OCI-LY1 (cell line): ENCODE measurements at regions not wholly inside any gene's neighbourhood (a gene's known extent, or its start where the extent isn't known, plus 50 kb on each side); places are given as distances from the start of the nearest gene placed in this dataset.

Experiments used
- H2AFZ ChIP-seq: fragments of 200-600 bp; sonication (generic), shearing (Covaris generic); 2 replicates; pipeline ENCODE4 v1.6.0; 2014; ENCODE audit warnings: antibody characterized with exemption, mild to moderate bottlenecking, low read length
- H3F3A ChIP-seq: fragments of 200-600 bp; sonication (generic), shearing (Covaris generic); 2 replicates; pipeline ENCODE4 v1.6.0; 2014; ENCODE audit warnings: mild to moderate bottlenecking, antibody characterized with exemption, low read length, moderate library complexity; ENCODE audit not compliant: insufficient read depth
- H3K27ac ChIP-seq: fragments of 200-600 bp; sonication (generic); 2 replicates; pipeline ENCODE4 v1.5.1; 2014; ENCODE audit warnings: low read length, mixed run types, mild to moderate bottlenecking, low read depth; ENCODE audit not compliant: poor library complexity, severe bottlenecking
- H3K27me3 ChIP-seq: fragments of 200-600 bp; sonication (generic); 2 replicates; pipeline ENCODE4 v1.6.0; 2014; ENCODE audit warnings: antibody characterized with exemption, mild to moderate bottlenecking, low read length, moderate library complexity; ENCODE audit not compliant: insufficient read depth
- H3K36me3 ChIP-seq: fragments of 200-600 bp; sonication (generic); 2 replicates; pipeline ENCODE4 v1.6.1; 2014; ENCODE audit warnings: mild to moderate bottlenecking, antibody characterized with exemption, low read length, moderate library complexity, mixed read lengths; ENCODE audit not compliant: insufficient read depth
- H3K4me1 ChIP-seq: fragments of 200-600 bp; sonication (generic); 2 replicates; pipeline ENCODE4 v1.5.1; 2014; ENCODE audit warnings: mild to moderate bottlenecking, low read length, moderate library complexity; ENCODE audit not compliant: insufficient read depth, severe bottlenecking
- H3K4me2 ChIP-seq: fragments of 200-600 bp; sonication (generic), shearing (Covaris generic); 2 replicates; pipeline ENCODE4 v1.6.1; 2014; ENCODE audit warnings: low read length
- H3K4me3 ChIP-seq: fragments of 200-600 bp; sonication (generic); 2 replicates; pipeline ENCODE4 v1.5.1; 2014; ENCODE audit warnings: low read length, low read depth, mild to moderate bottlenecking, mixed read lengths; ENCODE audit not compliant: poor library complexity, severe bottlenecking
- H3K79me2 ChIP-seq: fragments of 200-600 bp; shearing (Covaris generic); 2 replicates; pipeline ENCODE4 v1.6.1; 2016; ENCODE audit warnings: mixed run types, low read length, mixed read lengths; ENCODE audit not compliant: insufficient read depth
- H3K9ac ChIP-seq: fragments of 200-600 bp; sonication (generic), shearing (Covaris generic); 2 replicates; pipeline ENCODE4 v1.6.1; 2014; ENCODE audit warnings: mild to moderate bottlenecking, low read length, mixed read lengths
- H3K9me2 ChIP-seq: fragments of 200-600 bp; sonication (generic), shearing (Covaris generic); 2 replicates; pipeline ENCODE4 v1.6.1; 2014; ENCODE audit warnings: low read depth, mild to moderate bottlenecking, low read length, mixed read lengths
- H3K9me3 ChIP-seq: fragments of 200-600 bp; shearing (Covaris generic); 2 replicates; pipeline ENCODE4 v1.6.1; 2014; ENCODE audit warnings: low read length, mixed read lengths
- H4K20me1 ChIP-seq: fragments of 200-600 bp; sonication (generic), shearing (Covaris generic); 2 replicates; pipeline ENCODE4 v1.6.0; 2016; ENCODE audit warnings: mild to moderate bottlenecking, low read length; ENCODE audit not compliant: insufficient read depth
- CTCF ChIP-seq: fragments of 200-600 bp; sonication (generic), shearing (Covaris generic); IDR thresholded peaks from 2 replicates; pipeline ENCODE4 v1.5.1; 2017; ENCODE audit warnings: mild to moderate bottlenecking, antibody characterized with exemption, low read length, moderate library complexity, mixed read lengths
- EZH2 ChIP-seq: fragments of 200-600 bp; sonication (generic), shearing (Covaris generic); IDR thresholded peaks from 2 replicates; pipeline ENCODE4 v1.8.0; 2017; ENCODE audit warnings: borderline replicate concordance, mixed run types, mild to moderate bottlenecking, antibody characterized with exemption, low read length, moderate library complexity, mixed read lengths

- no peak overlapping the region for H2AFZ ChIP-seq
- H3K27me3 ChIP-seq: no peaks in the 10 kb centered on the region; the same call in 1 of the 2 replicates
- no peaks in the 10 kb centered on the region for H3F3A ChIP-seq
- H4K20me1 ChIP-seq: no peaks in the 10 kb centered on the region
- no peaks in the 10 kb centered on the region for H3K4me1 ChIP-seq
- H3K4me3 ChIP-seq: no peak overlapping the region
- H3K27ac ChIP-seq: no peak overlapping the region
- no peaks in the 10 kb centered on the region for H3K36me3 ChIP-seq
- no peaks in the 10 kb centered on the region for H3K9me3 ChIP-seq
- H3K4me2 ChIP-seq: no peak overlapping the region
- TF ChIP-seq EZH2: no peak
- no peak for TF ChIP-seq CTCF
- no peaks in the 10 kb centered on the region for H3K9me2 ChIP-seq
- H3K79me2 ChIP-seq: no peaks in the 10 kb centered on the region
- no peak overlapping the region for H3K9ac ChIP-seq
Measured at GRCh38 chr12:116456330-116457082, 102.7 kb upstream of the MAP1LC3B2 start.

- Histone ChIP-seq H3K4me3 (no peak overlapping the region), H3K9me2 (no peaks in the 10 kb centered on the region), H3K9ac (no peak overlapping the region), H3F3A (no peaks in the 10 kb centered on the region), H3K27me3 (no peaks in the 10 kb centered on the region; the same call in 1 of the 2 replicates), H3K9me3 (no peaks in the 10 kb centered on the region), H3K4me2 (no peak overlapping the region), H4K20me1 (no peaks in the 10 kb centered on the region), H3K27ac (no peak overlapping the region), H3K79me2 (no peaks in the 10 kb centered on the region), H3K36me3 (no peaks in the 10 kb centered on the region), H2AFZ (no peak overlapping the region), H3K4me1 (no peaks in the 10 kb centered on the region)
- TF ChIP-seq EZH2 (no peak), CTCF (no peak)
Measured at GRCh38 chr12:116458492-116458891, 100.7 kb upstream of the MAP1LC3B2 start.

- no peaks in the 10 kb centered on the region for H3K9me2 ChIP-seq
- H3K27me3 ChIP-seq: no peaks in the 10 kb centered on the region; the same call in 1 of the 2 replicates
- H3K79me2 ChIP-seq: no peaks in the 10 kb centered on the region
- no peaks in the 10 kb centered on the region for H3K9me3 ChIP-seq
- no peak overlapping the region for H3K4me3 ChIP-seq
- H3K27ac ChIP-seq: no peak overlapping the region
- H3K4me1 ChIP-seq: no peaks in the 10 kb centered on the region
- no peak overlapping the region for H2AFZ ChIP-seq
- TF ChIP-seq EZH2: no peak
- no peak for TF ChIP-seq CTCF
- no peak overlapping the region for H3K9ac ChIP-seq
- H3K4me2 ChIP-seq: no peak overlapping the region
- no peaks in the 10 kb centered on the region for H3F3A ChIP-seq
- H3K36me3 ChIP-seq: no peaks in the 10 kb centered on the region
- H4K20me1 ChIP-seq: no peaks in the 10 kb centered on the region
Measured at GRCh38 chr12:116459011-116459875, 99.9 kb upstream of the MAP1LC3B2 start.
